HG02970 (cell line): ENCODE measurements at regions not wholly inside any gene's neighbourhood (a gene's known extent, or its start where the extent isn't known, plus 50 kb on each side); places are given as distances from the start of the nearest gene placed in this dataset.

ENCODE experiments used
- ATAC-seq: cut with Tn5 transposase; IDR thresholded peaks from one replicate; pipeline ENCODE4 v1.9.1; 2021; ENCODE audit warnings: mild to moderate bottlenecking, moderate library complexity, moderate number of reproducible peaks; ENCODE audit not compliant: unreplicated experiment, low FRiP score

GRCh38 chr20:39865446-39865845 is 823.6 kb downstream of the MAFB start:
- ATAC-seq, result no peak

DNA sequence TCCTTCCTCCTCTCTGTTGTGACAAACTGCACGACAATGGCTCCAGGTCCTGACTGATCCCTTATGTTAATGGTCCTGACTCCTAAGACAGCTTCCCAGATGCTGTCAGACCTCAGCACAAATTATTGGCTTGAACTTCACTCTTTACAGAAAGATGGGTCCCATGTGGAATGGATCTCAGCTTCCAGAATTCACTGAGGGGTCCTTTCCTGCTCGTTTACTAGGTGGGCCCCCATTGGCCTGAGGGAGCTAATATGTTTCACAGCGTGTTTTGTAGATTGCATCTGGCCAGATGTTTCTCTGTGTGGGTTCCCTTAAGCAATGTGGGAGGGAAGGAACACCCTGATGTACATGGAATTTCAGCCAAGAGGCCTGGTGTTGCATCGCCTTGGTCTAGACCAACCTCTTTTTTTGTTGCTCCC is 826.6 kb downstream of the MAFB start:
- no peak for ATAC-seq

DNA sequence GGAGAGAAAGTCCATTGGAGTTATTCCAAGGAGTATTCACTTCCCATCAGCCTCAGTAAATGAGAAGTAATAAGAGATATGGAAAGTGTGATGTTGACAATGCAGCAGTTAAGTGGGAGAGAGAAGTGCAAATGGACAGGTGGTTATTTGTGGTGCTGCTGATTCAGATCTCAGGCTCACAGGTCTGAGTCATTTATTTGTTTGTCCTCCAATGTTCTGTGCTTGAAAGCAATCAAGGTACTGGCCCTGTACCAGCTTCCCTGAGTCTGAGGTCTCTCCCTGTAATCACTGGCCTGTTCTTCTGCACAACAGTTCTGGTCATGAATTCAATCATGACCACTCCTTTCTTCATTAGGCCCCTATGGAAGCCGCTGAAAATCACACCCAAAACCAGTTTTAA is 827.7 kb downstream of the MAFB start:
- no peak for ATAC-seq

GRCh38 chr20:39857835-39858234 is 831.2 kb downstream of the MAFB start:
- no peak for ATAC-seq

GRCh38 chr20:39857187-39857586 is 831.8 kb downstream of the MAFB start:
- ATAC-seq, result no peak

- no peak for ATAC-seq
Measured at GRCh38 chr20:39855799-39856198, 833.2 kb downstream of the MAFB start.

DNA sequence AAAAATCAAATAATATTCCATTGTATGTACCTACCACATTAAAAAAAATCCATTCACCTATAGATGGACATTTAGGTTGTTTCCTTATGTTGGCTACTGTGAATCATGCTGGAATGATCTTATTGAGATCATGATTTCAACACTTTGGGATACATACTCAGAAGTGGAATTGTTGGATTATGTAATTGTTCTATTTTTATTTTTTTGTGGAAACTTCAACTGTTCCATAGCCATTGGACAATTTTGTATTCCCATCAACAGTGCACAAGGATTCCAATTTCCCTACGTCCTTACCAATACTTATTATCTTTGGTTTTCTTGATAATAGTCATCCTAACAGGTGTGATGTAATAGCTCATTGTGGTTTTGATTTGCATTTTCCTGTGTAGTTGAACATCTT is 834.0 kb downstream of the MAFB start:
- ATAC-seq, result no peak

DNA sequence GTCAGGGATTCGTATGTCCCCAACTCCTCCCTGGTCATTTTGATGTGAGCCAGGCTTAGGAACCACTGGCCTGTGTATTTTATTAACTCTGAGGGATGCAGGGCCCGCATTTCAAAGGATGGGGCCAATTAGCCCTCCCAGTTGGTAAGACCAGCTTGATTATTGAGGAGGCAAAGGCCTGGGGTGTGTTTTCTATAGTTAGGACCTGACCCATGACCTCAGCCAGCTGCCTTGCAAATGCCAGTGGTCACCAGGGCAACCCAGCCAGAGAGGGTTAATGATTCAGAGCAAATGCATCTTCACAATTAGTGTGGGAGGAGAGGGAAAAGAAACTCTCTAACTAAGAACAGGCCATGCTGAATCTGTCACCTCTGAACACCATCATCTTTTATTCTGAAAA is 835.4 kb downstream of the MAFB start:
- no peak for ATAC-seq

- ATAC-seq, result no peak
Measured at GRCh38 chr20:39853050-39853449, 836.0 kb downstream of the MAFB start.

DNA sequence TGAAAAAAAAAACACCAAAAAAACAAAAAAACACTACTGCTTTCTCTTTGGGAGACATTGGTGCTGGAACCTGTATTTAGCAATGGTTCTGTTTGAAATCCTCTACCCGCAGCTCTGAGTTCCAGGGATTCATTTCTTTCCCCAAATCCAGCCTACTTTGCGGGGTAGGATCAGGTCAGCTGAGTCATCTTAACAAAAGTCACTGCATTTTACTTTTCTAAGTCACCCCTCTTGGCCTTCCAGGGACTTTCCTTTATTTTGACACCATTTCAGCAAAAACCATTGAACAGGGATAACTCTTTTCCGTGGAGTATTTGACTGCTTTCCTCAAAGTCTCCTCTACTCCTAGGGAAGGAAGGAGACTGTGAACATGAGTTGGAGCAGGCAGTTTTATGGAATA is 837.6 kb downstream of the MAFB start:
- no peak for ATAC-seq

- no peak for ATAC-seq
Measured at GRCh38 chr20:39850821-39851330, 838.2 kb downstream of the MAFB start.

GRCh38 chr20:39850246-39850645 is 838.8 kb downstream of the MAFB start:
- no peak for ATAC-seq

- ATAC-seq, result no peak
Measured at GRCh38 chr20:39849664-39850063, 839.4 kb downstream of the MAFB start.

DNA sequence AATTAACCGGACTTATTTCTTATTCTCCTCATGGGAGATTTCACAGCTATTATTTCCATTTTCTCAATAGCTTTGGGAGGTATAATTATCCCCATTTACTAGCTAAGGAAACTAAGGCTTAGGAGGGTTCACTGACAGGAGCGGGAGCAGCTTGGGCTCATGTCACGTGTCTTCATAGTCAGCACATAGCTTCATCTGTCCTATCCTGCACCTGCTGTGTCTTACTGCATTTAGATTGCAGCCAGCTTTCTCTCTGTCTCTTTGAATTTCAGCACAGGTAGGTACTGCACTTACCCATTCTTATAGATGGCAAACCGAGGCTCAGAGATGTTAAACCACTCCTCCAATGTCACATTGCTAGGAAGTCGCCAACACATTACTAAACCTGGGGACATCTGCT is 839.9 kb downstream of the MAFB start:
- ATAC-seq, result no peak

- ATAC-seq, result no peak
Measured at GRCh38 chr20:39839399-39840119, 849.5 kb downstream of the MAFB start.

GRCh38 chr20:39837561-39837960 is 851.5 kb downstream of the MAFB start:
- no peak for ATAC-seq

- no peak for ATAC-seq
Measured at GRCh38 chr20:39835130-39835842, 853.8 kb downstream of the MAFB start.

- ATAC-seq, result no peak
Measured at GRCh38 chr20:39830903-39831302, 858.1 kb downstream of the MAFB start.

DNA sequence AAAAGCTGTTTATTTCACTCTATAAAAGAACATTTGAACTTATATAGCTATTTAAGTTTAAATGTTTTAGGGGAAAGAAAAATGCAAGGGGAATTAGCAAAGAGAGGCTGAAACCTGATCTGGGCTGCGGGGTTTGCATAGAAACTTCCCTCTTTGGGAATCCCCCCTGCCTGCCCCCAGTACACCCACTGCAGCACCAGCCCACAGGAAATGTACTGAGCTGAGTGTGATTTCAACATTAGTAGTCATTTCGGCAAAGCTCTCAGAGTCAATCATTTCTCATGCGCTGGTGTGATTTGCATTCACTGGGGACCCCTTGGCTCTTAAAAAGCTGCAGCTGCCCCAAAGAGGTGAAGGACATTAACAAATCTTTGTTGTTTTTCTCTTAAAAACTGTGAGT is 859.4 kb downstream of the MAFB start:
- peak; percentile 84 for ATAC-seq

GRCh38 chr20:39829256-39829655 is 859.8 kb downstream of the MAFB start:
- ATAC-seq, result no peak

GRCh38 chr20:39825950-39826349 is 863.1 kb downstream of the MAFB start:
- ATAC-seq, result peak; percentile 61

DNA sequence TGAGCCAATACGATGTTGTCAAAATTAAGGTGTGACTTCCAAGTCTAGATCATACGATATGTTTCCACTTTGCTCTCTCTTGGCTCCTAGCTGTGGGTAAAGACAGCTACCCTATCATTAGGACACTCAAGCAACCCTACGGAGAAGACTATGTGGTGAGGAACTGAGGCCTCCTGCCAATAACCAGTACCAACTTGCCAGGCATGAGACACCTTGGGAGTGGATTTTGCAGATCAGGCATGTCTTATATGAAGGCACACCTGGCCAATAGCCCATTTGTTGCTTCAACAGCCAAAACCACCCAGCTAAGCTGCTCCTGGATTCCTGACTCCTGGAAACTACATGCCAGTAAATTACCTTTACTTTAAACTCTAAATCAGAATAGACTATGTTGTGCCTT is 863.4 kb downstream of the DHX35 start:
- no peak for ATAC-seq
